Loucy (cell line): ENCODE measurements at regions not wholly inside any gene's neighbourhood (a gene's known extent, or its start where the extent isn't known, plus 50 kb on each side); places are given as distances from the start of the nearest gene placed in this dataset.
A peak's percentile ranks its signal among the peaks of the same experiment; 100 is the strongest.
"Not testable (repeated sequence)": the region's sequence is repeated elsewhere in the genome, so short reads cannot be mapped to it uniquely, and the experiment has no call there.

Experiments
- H2AFZ ChIP-seq: fragments of 200-600 bp; sonication (generic); 2 replicates; pipeline ENCODE4 v1.6.0; 2016; ENCODE audit warnings: antibody characterized with exemption, mild to moderate bottlenecking, low read length, moderate library complexity
- H3F3A ChIP-seq: fragments of 200-600 bp; 2 replicates; pipeline ENCODE4 v1.6.0; 2016; ENCODE audit warnings: antibody characterized with exemption, low read depth, mild to moderate bottlenecking
- H3K27me3 ChIP-seq: fragments of 200-600 bp; sonication (generic); 2 replicates; pipeline ENCODE4 v1.6.1; 2014; ENCODE audit warnings: low read length, mild to moderate bottlenecking; ENCODE audit not compliant: insufficient read depth, poor library complexity, severe bottlenecking
- H3K36me3 ChIP-seq: fragments of 200-600 bp; sonication (generic); 2 replicates; pipeline ENCODE4 v1.6.1; 2016; ENCODE audit warnings: low read length; ENCODE audit not compliant: insufficient read depth
- H3K4me1 ChIP-seq: fragments of 200-600 bp; sonication (generic); 2 replicates; pipeline ENCODE4 v1.5.1; 2014; ENCODE audit warnings: low read length, mild to moderate bottlenecking; ENCODE audit not compliant: insufficient read depth, poor library complexity, severe bottlenecking
- H3K4me2 ChIP-seq: fragments of 200-600 bp; sonication (generic); 2 replicates; pipeline ENCODE4 v1.6.0; 2014; ENCODE audit warnings: antibody characterized with exemption, low read length, low read depth, mild to moderate bottlenecking; ENCODE audit not compliant: poor library complexity, severe bottlenecking
- H3K4me3 ChIP-seq: fragments of 200-600 bp; sonication (generic); 2 replicates; pipeline ENCODE4 v1.5.1; 2014; ENCODE audit warnings: low read length, mild to moderate bottlenecking, mixed read lengths; ENCODE audit not compliant: poor library complexity, severe bottlenecking
- H3K79me2 ChIP-seq: fragments of 200-600 bp; sonication (generic); 2 replicates; pipeline ENCODE4 v1.6.1; 2014; ENCODE audit warnings: low read length; ENCODE audit not compliant: insufficient read depth
- H3K9ac ChIP-seq: fragments of 200-600 bp; sonication (generic); 2 replicates; pipeline ENCODE4 v1.6.0; 2014; ENCODE audit warnings: mild to moderate bottlenecking, low read depth, low read length, moderate library complexity; ENCODE audit not compliant: poor library complexity, severe bottlenecking
- H3K9me2 ChIP-seq: fragments of 200-600 bp; sonication (generic); replicated peaks from 2 replicates; pipeline ENCODE4 v1.6.1; 2016; ENCODE audit warnings: low read depth, low read length, mixed read lengths
- H3K9me3 ChIP-seq: fragments of 200-600 bp; sonication (generic); 2 replicates; pipeline ENCODE4 v1.6.1; 2014; ENCODE audit warnings: mild to moderate bottlenecking, antibody characterized with exemption, low read length, low read depth; ENCODE audit not compliant: insufficient read depth
- H4K20me1 ChIP-seq: fragments of 200-600 bp; sonication (generic); 2 replicates; pipeline ENCODE4 v1.6.0; 2014; ENCODE audit warnings: antibody characterized with exemption, low read length, mild to moderate bottlenecking; ENCODE audit not compliant: insufficient read depth, poor library complexity, severe bottlenecking
- EZH2phosphoT487 ChIP-seq: fragments of 200-600 bp; IDR thresholded peaks from 2 replicates; pipeline ENCODE4 v1.6.1; 2018; ENCODE audit warnings: antibody characterized with exemption, mild to moderate bottlenecking, moderate library complexity, borderline replicate concordance
- TF ChIP-seq, protein P1 (sequence below): fragments of 200-600 bp; sonication (generic); conservative IDR thresholded peaks from 2 replicates; pipeline ENCODE4 v1.5.1; 2014; ENCODE audit warnings: mild to moderate bottlenecking, antibody characterized with exemption, low read length

- no peaks in the 10 kb centered on the region for H3K9me2 ChIP-seq
- H3K4me3 ChIP-seq: no peak overlapping the region
- H4K20me1 ChIP-seq: no peaks in the 10 kb centered on the region
- no peak overlapping the region for H2AFZ ChIP-seq
- no peak for TF ChIP-seq EZH2phosphoT487
- TF ChIP-seq, protein P1, sequence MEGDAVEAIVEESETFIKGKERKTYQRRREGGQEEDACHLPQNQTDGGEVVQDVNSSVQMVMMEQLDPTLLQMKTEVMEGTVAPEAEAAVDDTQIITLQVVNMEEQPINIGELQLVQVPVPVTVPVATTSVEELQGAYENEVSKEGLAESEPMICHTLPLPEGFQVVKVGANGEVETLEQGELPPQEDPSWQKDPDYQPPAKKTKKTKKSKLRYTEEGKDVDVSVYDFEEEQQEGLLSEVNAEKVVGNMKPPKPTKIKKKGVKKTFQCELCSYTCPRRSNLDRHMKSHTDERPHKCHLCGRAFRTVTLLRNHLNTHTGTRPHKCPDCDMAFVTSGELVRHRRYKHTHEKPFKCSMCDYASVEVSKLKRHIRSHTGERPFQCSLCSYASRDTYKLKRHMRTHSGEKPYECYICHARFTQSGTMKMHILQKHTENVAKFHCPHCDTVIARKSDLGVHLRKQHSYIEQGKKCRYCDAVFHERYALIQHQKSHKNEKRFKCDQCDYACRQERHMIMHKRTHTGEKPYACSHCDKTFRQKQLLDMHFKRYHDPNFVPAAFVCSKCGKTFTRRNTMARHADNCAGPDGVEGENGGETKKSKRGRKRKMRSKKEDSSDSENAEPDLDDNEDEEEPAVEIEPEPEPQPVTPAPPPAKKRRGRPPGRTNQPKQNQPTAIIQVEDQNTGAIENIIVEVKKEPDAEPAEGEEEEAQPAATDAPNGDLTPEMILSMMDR: no peak
- no peaks in the 10 kb centered on the region for H3K9me3 ChIP-seq
- H3K79me2 ChIP-seq: no peaks in the 10 kb centered on the region
- H3K4me1 ChIP-seq: no peaks in the 10 kb centered on the region
- no peaks in the 10 kb centered on the region for H3K27me3 ChIP-seq
- H3K9ac ChIP-seq: no peak overlapping the region
- no peaks in the 10 kb centered on the region for H3F3A ChIP-seq
- H3K4me2 ChIP-seq: no peak overlapping the region
- H3K36me3 ChIP-seq: no peaks in the 10 kb centered on the region
These were observed 503.7 kb downstream of the SLC6A15 start for GRCh38 chr12:84408936-84409335.

GRCh38 chr12:84406720-84407119 is 505.9 kb downstream of the SLC6A15 start:
- H3K9ac ChIP-seq, H3K27me3 ChIP-seq, H3K4me2 ChIP-seq, H3K4me3 ChIP-seq, H2AFZ ChIP-seq, H3K4me1 ChIP-seq, H3K9me2 ChIP-seq, H3K9me3 ChIP-seq, H3K79me2 ChIP-seq, H3K36me3 ChIP-seq, H4K20me1 ChIP-seq, H3F3A ChIP-seq: not testable (repeated sequence)

- no peak overlapping the region for H3K9ac ChIP-seq
- H4K20me1 ChIP-seq: no peaks in the 10 kb centered on the region
- H3K9me2 ChIP-seq: no peaks in the 10 kb centered on the region
- H3K9me3 ChIP-seq: no peaks in the 10 kb centered on the region
- no peaks in the 10 kb centered on the region for H3F3A ChIP-seq
- no peaks in the 10 kb centered on the region for H3K79me2 ChIP-seq
- no peak overlapping the region for H2AFZ ChIP-seq
- TF ChIP-seq EZH2phosphoT487: no peak
- TF ChIP-seq, protein P1: no peak
- no peak overlapping the region for H3K4me2 ChIP-seq
- H3K4me1 ChIP-seq: no peaks in the 10 kb centered on the region
- H3K36me3 ChIP-seq: no peaks in the 10 kb centered on the region
- H3K27me3 ChIP-seq: no peaks in the 10 kb centered on the region
- H3K4me3 ChIP-seq: no peak overlapping the region
These were observed 514.8 kb downstream of the SLC6A15 start for GRCh38 chr12:84397846-84398245.

DNA sequence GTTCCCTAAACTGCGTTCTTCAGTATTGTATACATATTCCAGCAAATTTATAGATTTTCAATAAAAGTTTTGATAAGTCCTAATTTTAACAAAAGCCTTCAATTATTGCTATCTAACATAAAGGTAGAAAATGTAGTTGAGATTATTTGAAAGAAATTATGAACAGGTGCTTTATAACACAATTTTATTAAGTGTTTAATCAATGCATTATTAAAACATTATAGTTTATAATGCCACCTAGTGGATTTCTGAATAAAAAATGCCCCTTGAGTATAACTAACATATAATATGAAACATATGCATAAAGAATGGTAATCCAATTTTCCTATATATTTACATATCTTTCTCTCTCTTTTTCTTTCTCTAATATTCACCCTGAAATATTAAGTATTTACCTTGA is 515.3 kb downstream of the SLC6A15 start:
- Histone ChIP-seq H3K4me1 (no peaks in the 10 kb centered on the region), H4K20me1 (no peaks in the 10 kb centered on the region), H3K9me3 (no peaks in the 10 kb centered on the region), H3K9ac (no peak overlapping the region), H3K27me3 (no peaks in the 10 kb centered on the region), H3K4me2 (no peak overlapping the region), H3K36me3 (no peaks in the 10 kb centered on the region), H3K79me2 (no peaks in the 10 kb centered on the region), H3K9me2 (no peaks in the 10 kb centered on the region), H3F3A (no peaks in the 10 kb centered on the region), H3K4me3 (no peak overlapping the region), H2AFZ (no peak overlapping the region)
- TF ChIP-seq, protein P1: peak; percentile 54
- TF ChIP-seq EZH2phosphoT487: no peak

DNA sequence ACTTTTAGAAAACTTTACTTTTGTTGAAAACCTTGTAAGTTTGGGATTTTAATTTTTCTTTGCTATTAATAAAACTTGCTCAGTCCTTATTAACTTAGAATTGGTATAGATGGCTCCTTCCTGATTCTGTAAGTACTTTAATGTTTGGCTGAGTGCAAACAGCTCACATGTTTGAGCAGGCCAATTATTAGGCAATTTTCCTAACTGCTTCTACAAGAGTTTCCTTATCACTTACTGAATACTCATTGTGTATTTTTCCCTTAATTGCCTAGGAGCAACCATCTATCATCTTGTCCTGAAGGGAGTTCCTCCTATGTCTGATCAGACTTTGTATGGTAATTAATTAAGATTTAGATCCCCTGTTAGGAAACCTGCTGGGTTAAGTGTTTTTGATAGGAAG is 521.4 kb downstream of the SLC6A15 start:
- not testable (repeated sequence) for H3K9me3 ChIP-seq, H3K79me2 ChIP-seq, H3K27me3 ChIP-seq, H3K9me2 ChIP-seq, H3K4me3 ChIP-seq, H3K36me3 ChIP-seq, H3K4me1 ChIP-seq, H4K20me1 ChIP-seq, H3K9ac ChIP-seq, H3F3A ChIP-seq, H3K4me2 ChIP-seq, H2AFZ ChIP-seq
